ENCODE measurements at regions not wholly inside any gene's neighbourhood (a gene's known extent, or its start where the extent isn't known, plus 50 kb on each side); places are given as distances from the start of the nearest gene placed in this dataset.

- H4K91ac ChIP-seq (ENCODE audit: insufficient read length, low read depth, low read length) = no peak overlapping the region
- TF ChIP-seq CTCF (conservative IDR thresholded peaks at IDR 0.05) = no peak
- no peak overlapping the region for H3K4me3 Mint-ChIP-seq
- no peak overlapping the region for H3K4ac ChIP-seq (ENCODE audit: low read depth, low read length)
- H4K20me1 ChIP-seq (ENCODE audit: control insufficient read depth, insufficient read depth, insufficient read length) = no peaks in the 10 kb centered on the region
- no peaks in the 10 kb centered on the region for H3K4me1 ChIP-seq (ENCODE audit: insufficient read depth, low read length)
- H3K27ac Mint-ChIP-seq = no peak overlapping the region; a peak in 1 of 7 replicates
- no peak overlapping the region for H3T11ph ChIP-seq (ENCODE audit: low read length)
- DNase-seq = no peak
- H3K9ac ChIP-seq (ENCODE audit: extremely low read depth, insufficient read length, low read length) = no peak overlapping the region
- H3K23ac ChIP-seq (ENCODE audit: insufficient read length, low read depth, low read length) = no peak overlapping the region
- H3K27me3 ChIP-seq (ENCODE audit: insufficient read depth, low read length) = no peaks in the 10 kb centered on the region
- no peak overlapping the region for H3K4me2 ChIP-seq (ENCODE audit: insufficient read depth, insufficient read length, low read length)
- no CpG with 5 or more reads among the region's 1 CpG for WGBS (ENCODE audit: extremely low coverage, insufficient read length, low lambda C conversion rate)
- H2BK5ac ChIP-seq (ENCODE audit: insufficient read length, low read length) = no peak overlapping the region
- no peak overlapping the region for H2BK12ac ChIP-seq (ENCODE audit: insufficient read length, low read depth, low read length)
- no peaks in the 10 kb centered on the region for H3K9me3 ChIP-seq (ENCODE audit: control insufficient read depth, low read depth, low read length)
- no peak overlapping the region for H3K56ac ChIP-seq (ENCODE audit: insufficient read length, low read depth, low read length)
- peaks cover 12 to 15% of the 10 kb centered on the region in 2 experiments for H3K9me3 Mint-ChIP-seq
- no peaks in the 10 kb centered on the region for H3K4me1 Mint-ChIP-seq
- H3K79me1 ChIP-seq (ENCODE audit: insufficient read depth, low read depth, low read length, poor library complexity, severe bottlenecking) = no peaks in the 10 kb centered on the region
- no peaks in the 10 kb centered on the region for H3K23me2 ChIP-seq (ENCODE audit: insufficient read length, low read depth, low read length, poor library complexity, severe bottlenecking)
- H2AFZ ChIP-seq (ENCODE audit: low read length) = no peak overlapping the region
- H2BK120ac ChIP-seq (ENCODE audit: low read depth, low read length, poor library complexity, severe bottlenecking) = no peak overlapping the region
- no peak overlapping the region for H2BK20ac ChIP-seq (ENCODE audit: low read depth, low read length, poor library complexity, severe bottlenecking)
- no peaks in the 10 kb centered on the region for H3K27me3 Mint-ChIP-seq (ENCODE audit: low read depth)
- H4K8ac ChIP-seq (replicated peaks; ENCODE audit: insufficient read length, low read depth, low read length) = no peak overlapping the region
- H3K27ac ChIP-seq (ENCODE audit: insufficient read length, low read depth, low read length) = no peak overlapping the region
- H3K36me3 Mint-ChIP-seq (ENCODE audit: insufficient read depth in 1 of 3, low read depth in 3 of 3) = peaks cover 9 to 22% (median 11%) of the 10 kb centered on the region in 3 experiments
- H3K18ac ChIP-seq (ENCODE audit: insufficient read length, low read depth, low read length) = no peak overlapping the region
- H3K79me2 ChIP-seq (ENCODE audit: insufficient read depth, low read length) = no peaks in the 10 kb centered on the region
- no peak overlapping the region for H3K14ac ChIP-seq (ENCODE audit: insufficient read depth, low read length)
- no peak overlapping the region for H2BK15ac ChIP-seq (ENCODE audit: low read depth, low read length)
- no peak overlapping the region for H4K5ac ChIP-seq (ENCODE audit: insufficient read length, low read depth, low read length)
- H2AK5ac ChIP-seq (ENCODE audit: insufficient read length, low read length) = no peak overlapping the region
Measured at GRCh38 chr18:64436111-64436510, 287.2 kb upstream of the LINC00305 start.
